Endothelial cell of umbilical vein (primary cell): ENCODE measurements at regions not wholly inside any gene's neighbourhood (a gene's known extent, or its start where the extent isn't known, plus 50 kb on each side); places are given as distances from the start of the nearest gene placed in this dataset.

Experiments
- BruUV-seq: library from RNA; stranded (reverse); fragments of 400-500 nt; replicated peaks from 2 replicates; lab custom pipeline; 2021; lab: Mats Ljungman, UMichigan
- CTCF ChIA-PET: fragments of 300-600, 350-600 bp; sonication (Branson Sonifier 250); formaldehyde crosslinking; loops from one replicate; lab custom pipeline; 2021; ENCODE audit warnings: antibody characterized with exemption, inconsistent platforms; lab: Charles Lee
- POLR2A ChIA-PET: fragments of 300-600, 350-600 bp; sonication (Branson Sonifier 250); formaldehyde crosslinking; loops from one replicate; lab custom pipeline; 2021; ENCODE audit warnings: antibody characterized with exemption, inconsistent platforms; lab: Charles Lee
- DNase-seq: peaks from one replicate; pipeline ENCODE4 v3.0.0-alpha.2; 2011; ENCODE audit warnings: low read depth, low spot score
- FAIRE-seq: peaks from 2 replicates; lab custom pipeline; 2011; peaks lifted over from hg19 to GRCh38; lab: Jason Lieb, UNC
- H2AFZ ChIP-seq: 2 replicates; pipeline ENCODE4 v1.6.0; 2012; ENCODE audit warnings: low read depth, low read length, control low read depth, inconsistent platforms
- H3K27ac ChIP-seq: 2 replicates; pipeline ENCODE4 v1.5.1; 2011; ENCODE audit warnings: low read depth, mild to moderate bottlenecking, control low read depth, low read length, moderate library complexity; ENCODE audit not compliant: insufficient read depth
- H3K27me3 ChIP-seq, 2 experiments: 2 replicates each; pipeline versions ENCODE4 v1.6.0 to v1.6.1; 2011; ENCODE audit warnings: low read length in 2 of 2, mixed read lengths in 1 of 2; ENCODE audit not compliant: control insufficient read depth in 2 of 2, insufficient read depth in 2 of 2
- H3K36me3 ChIP-seq, 2 experiments: 2 replicates in 1 of 2; 3 replicates in 1 of 2; pipeline ENCODE4 v1.5.1; 2011; ENCODE audit warnings: low read length in 2 of 2, mild to moderate bottlenecking in 1 of 2, moderate library complexity in 1 of 2; ENCODE audit not compliant: control insufficient read depth in 2 of 2, insufficient read depth in 2 of 2; ENCODE audit errors: extremely low read depth in 1 of 2
- H3K4me1 ChIP-seq: 3 replicates; pipeline ENCODE4 v1.5.1; 2011; ENCODE audit warnings: mild to moderate bottlenecking, low read length; ENCODE audit not compliant: control insufficient read depth, insufficient read depth; ENCODE audit errors: extremely low read depth
- H3K4me2 ChIP-seq: 2 replicates; pipeline ENCODE4 v1.6.1; 2011; ENCODE audit warnings: low read length, control low read depth, mixed read lengths; ENCODE audit not compliant: insufficient read depth
- H3K4me3 ChIP-seq, 3 experiments: fragments of 200-600 bp in 1 of 3; sonication (generic), shearing (Covaris generic) in 1 of 3; replicated peaks in 1 of 3; 2 replicates each; pipeline ENCODE4 v1.5.1; 2011 to 2016; ENCODE audit warnings: control low read depth in 3 of 3, low read length in 3 of 3, mild to moderate bottlenecking in 2 of 3, inconsistent platforms in 1 of 3, low read depth in 1 of 3, moderate library complexity in 1 of 3; ENCODE audit not compliant: insufficient read depth in 1 of 3
- H3K79me2 ChIP-seq: 2 replicates; pipeline ENCODE4 v1.6.0; 2012; ENCODE audit warnings: low read length, inconsistent platforms; ENCODE audit not compliant: control insufficient read depth, insufficient read depth
- H3K9ac ChIP-seq: replicated peaks from 2 replicates; pipeline ENCODE3; 2011; ENCODE audit warnings: low read length, control low read depth; ENCODE audit not compliant: insufficient read depth; ENCODE audit errors: extremely low read depth
- H3K9me1 ChIP-seq: replicated peaks from 3 replicates; pipeline ENCODE4 v1.6.0; 2011; ENCODE audit warnings: mild to moderate bottlenecking, low read length; ENCODE audit not compliant: control insufficient read depth, insufficient read depth; ENCODE audit errors: extremely low read depth
- H3K9me3 ChIP-seq: replicated peaks from 2 replicates; pipeline ENCODE4 v1.5.1; 2012; ENCODE audit warnings: low read length, inconsistent platforms; ENCODE audit not compliant: control insufficient read depth, insufficient read depth
- H4K20me1 ChIP-seq: replicated peaks from 2 replicates; pipeline ENCODE3; 2011; ENCODE audit warnings: mild to moderate bottlenecking, low read length; ENCODE audit not compliant: control insufficient read depth, insufficient read depth; ENCODE audit errors: extremely low read depth
- CTCF ChIP-seq, 2 donors: IDR thresholded peaks; 1 replicate in 1 of 2; 2 replicates in 1 of 2; pipeline ENCODE4 v1.5.1; 2011; ENCODE audit warnings: low read length in 2 of 2, mild to moderate bottlenecking in 2 of 2, moderate library complexity in 2 of 2, control low read depth in 1 of 2, inconsistent platforms in 1 of 2, low read depth in 1 of 2; ENCODE audit not compliant: insufficient read depth in 1 of 2; ENCODE audit errors: extremely low read depth in 1 of 2
- EZH2 ChIP-seq: IDR thresholded peaks from 2 replicates; pipeline ENCODE4 v1.6.1; 2012; ENCODE audit warnings: borderline replicate concordance, low read depth, mild to moderate bottlenecking, moderate library complexity, low read length, inconsistent platforms; ENCODE audit not compliant: severe bottlenecking
- FOS ChIP-seq: IDR thresholded peaks from 2 replicates; pipeline ENCODE4 v1.6.1; 2011; ENCODE audit warnings: mild to moderate bottlenecking, low read length, moderate library complexity, borderline replicate concordance; ENCODE audit not compliant: insufficient read depth
- GATA2 ChIP-seq: IDR thresholded peaks from 2 replicates; pipeline ENCODE4 v1.7.0; 2011; ENCODE audit warnings: low read depth, mild to moderate bottlenecking, moderate library complexity, mixed read lengths, low read length; ENCODE audit not compliant: insufficient read length, insufficient read depth
- JUN ChIP-seq: IDR thresholded peaks from 2 replicates; pipeline ENCODE4 v1.6.1; 2011; ENCODE audit warnings: borderline replicate concordance, low read depth; ENCODE audit not compliant: insufficient read length, insufficient read depth
- MYC ChIP-seq: IDR thresholded peaks from one replicate; pipeline ENCODE4 v1.6.1; 2011; ENCODE audit warnings: mild to moderate bottlenecking, low read depth, low read length
- POLR2A ChIP-seq: IDR thresholded peaks from 2 replicates; pipeline ENCODE4 v1.6.1; 2012; ENCODE audit warnings: low read depth, mild to moderate bottlenecking, control low read depth, low read length
- POLR2AphosphoS5 ChIP-seq: IDR thresholded peaks from 2 replicates; pipeline ENCODE4 v1.6.1; 2012; ENCODE audit warnings: low read depth, mild to moderate bottlenecking, control low read depth, low read length, moderate library complexity; ENCODE audit not compliant: insufficient read depth
- dilution Hi-C: fragments of 300-500 bp; cut with MboI; formaldehyde crosslinking; loops from one replicate; pipeline ENCODE4 v1.15.0; 2019; ENCODE audit warnings: low sequenced_read_pairs; ENCODE audit not compliant: extremely low pct_ligation_motif_present
- intact Hi-C: fragments of 100-400 bp; cut with micrococcal nuclease; formaldehyde crosslinking; loops from one replicate; pipeline ENCODE4 v1.10.0; 2022
- TF ChIP-seq, protein P1 (sequence below): IDR thresholded peaks from 2 replicates; pipeline ENCODE4 v1.6.1; 2011; ENCODE audit not compliant: insufficient read depth, insufficient read length

DNA sequence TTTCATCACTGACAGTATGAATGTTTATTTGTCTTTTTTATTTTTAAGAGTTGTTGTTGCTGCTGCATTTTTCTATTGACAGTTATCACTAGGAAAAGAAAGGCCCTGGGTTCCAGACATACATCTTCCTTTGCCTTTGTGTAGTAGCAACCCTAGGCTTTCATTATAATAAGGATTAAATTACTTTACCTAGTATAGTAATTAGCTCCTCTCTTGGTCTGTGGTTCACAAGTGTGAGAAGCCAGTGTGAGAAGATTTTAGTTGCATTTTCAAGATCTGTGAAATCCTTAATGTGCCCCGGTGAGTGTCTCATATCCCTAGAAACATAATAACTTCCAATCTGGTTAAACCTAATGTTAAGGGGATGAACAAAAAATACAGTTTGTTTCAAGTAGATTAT, 799.3 kb upstream of the MAP3K7 start:
- POLR2A ChIA-PET, result no interaction called here
- TF ChIP-seq MYC (no peak), JUN (no peak), POLR2A (no peak), POLR2AphosphoS5 (no peak), FOS (no peak), EZH2 (no peak), CTCF (IDR thresholded peaks at IDR 0.05; ENCODE audit: extremely low read depth in 1 of 2, insufficient read depth in 1 of 2, low read depth in 1 of 2, low read length in 2 of 2) (no peak), GATA2 (no peak)
- TF ChIP-seq, protein P1, sequence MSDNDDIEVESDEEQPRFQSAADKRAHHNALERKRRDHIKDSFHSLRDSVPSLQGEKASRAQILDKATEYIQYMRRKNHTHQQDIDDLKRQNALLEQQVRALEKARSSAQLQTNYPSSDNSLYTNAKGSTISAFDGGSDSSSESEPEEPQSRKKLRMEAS, result no peak
- H4K20me1 ChIP-seq, result no peaks in the 10 kb centered on the region
- CTCF ChIA-PET, result no interaction called here
- H3K9me3 ChIP-seq, result no peaks in the 10 kb centered on the region
- DNase-seq (no peak), FAIRE-seq (no peak)
- H3K79me2 ChIP-seq, result no peaks in the 10 kb centered on the region
- H3K4me1 ChIP-seq, result no peaks in the 10 kb centered on the region
- no TSS peak for BruUV-seq
- no peak overlapping the region for H3K4me2 ChIP-seq
- H3K36me3 ChIP-seq, result no peaks in the 10 kb centered on the region
- no peak overlapping the region for H2AFZ ChIP-seq
- dilution Hi-C loops (no loop called here), intact Hi-C loops (no loop called here)
- no peak overlapping the region for H3K9ac ChIP-seq
- H3K4me3 ChIP-seq, result no peak overlapping the region
- no peak overlapping the region for H3K27ac ChIP-seq
- H3K9me1 ChIP-seq, result no peaks in the 10 kb centered on the region
- H3K27me3 ChIP-seq, result no peaks in the 10 kb centered on the region
